ENCODE measurements at regions not wholly inside any gene's neighbourhood (a gene's known extent, or its start where the extent isn't known, plus 50 kb on each side); places are given as distances from the start of the nearest gene placed in this dataset.

GRCh38 chr1:4500441-4500840 lies 154.0 kb upstream of the AJAP1 start:
- H3K4me1 ChIP-seq = no peaks in the 10 kb centered on the region
- intact Hi-C loops (cut with DNase I; ENCODE audit: low total_unique reads) = no loop called here
- TF ChIP-seq CTCF (IDR thresholded peaks at IDR 0.05) = no peak
- H3K4me3 ChIP-seq = no peak overlapping the region
- H3K9me3 ChIP-seq = no peaks in the 10 kb centered on the region
- DNase-seq = peak in 1 of 2 donors; percentile 45
- H3K27ac ChIP-seq = no peak overlapping the region
- H3K36me3 ChIP-seq = no peaks in the 10 kb centered on the region
- H3K27me3 ChIP-seq = no peaks in the 10 kb centered on the region

- intact Hi-C loops (cut with DNase I; ENCODE audit: low total_unique reads) = no loop called here
- no peak for TF ChIP-seq CTCF (IDR thresholded peaks at IDR 0.05)
- DNase-seq = no peak
Observed at GRCh38 chr1:4506591-4506990, 147.8 kb upstream of the AJAP1 start.

GRCh38 chr1:4509206-4509605 lies 145.2 kb upstream of the AJAP1 start:
- intact Hi-C loops (cut with DNase I; ENCODE audit: low total_unique reads) = no loop called here
- H3K4me3 ChIP-seq = no peak overlapping the region
- no peak overlapping the region for H3K27ac ChIP-seq
- no peak for DNase-seq
- TF ChIP-seq CTCF (IDR thresholded peaks at IDR 0.05) = no peak
- H3K27me3 ChIP-seq = peaks cover 0 to 3% of the 10 kb centered on the region in 2 donors
- no peaks in the 10 kb centered on the region for H3K36me3 ChIP-seq
- no peaks in the 10 kb centered on the region for H3K4me1 ChIP-seq
- no peaks in the 10 kb centered on the region for H3K9me3 ChIP-seq

More at GRCh38 chr1:4506591-4506990, 147.8 kb upstream of the AJAP1 start:
- H3K4me3 ChIP-seq = no peak overlapping the region
- H3K36me3 ChIP-seq = no peaks in the 10 kb centered on the region
- H3K27ac ChIP-seq = no peak overlapping the region
- H3K9me3 ChIP-seq = no peaks in the 10 kb centered on the region
- H3K4me1 ChIP-seq = no peaks in the 10 kb centered on the region
- H3K27me3 ChIP-seq = peaks cover 0 to 3% of the 10 kb centered on the region in 2 donors

- H3K27ac ChIP-seq = no peak overlapping the region
- intact Hi-C loops (cut with DNase I; ENCODE audit: low total_unique reads) = no loop called here
- H3K4me1 ChIP-seq = no peaks in the 10 kb centered on the region
- TF ChIP-seq CTCF (IDR thresholded peaks at IDR 0.05) = no peak
- H3K36me3 ChIP-seq = no peaks in the 10 kb centered on the region
- DNase-seq = peak in 1 of 2 donors; percentile 22
- peaks cover 0 to 6% of the 10 kb centered on the region in 2 donors for H3K27me3 ChIP-seq
- H3K9me3 ChIP-seq = no peaks in the 10 kb centered on the region
- no peak overlapping the region for H3K4me3 ChIP-seq
Observed at GRCh38 chr1:4510276-4510691, 144.1 kb upstream of the AJAP1 start.

GRCh38 chr1:4511374-4511773 lies 143.0 kb upstream of the AJAP1 start:
- no peaks in the 10 kb centered on the region for H3K36me3 ChIP-seq
- no peak overlapping the region for H3K27ac ChIP-seq
- TF ChIP-seq CTCF (IDR thresholded peaks at IDR 0.05) = no peak
- H3K27me3 ChIP-seq = peaks cover 0 to 4% of the 10 kb centered on the region in 2 donors
- no peaks in the 10 kb centered on the region for H3K9me3 ChIP-seq
- no peak overlapping the region for H3K4me3 ChIP-seq
- peak in 1 of 2 donors; percentile 64 for DNase-seq
- intact Hi-C loops (cut with DNase I; ENCODE audit: low total_unique reads) = no loop called here
- H3K4me1 ChIP-seq = no peaks in the 10 kb centered on the region

GRCh38 chr1:4512636-4513035 lies 141.8 kb upstream of the AJAP1 start:
- intact Hi-C loops (cut with DNase I; ENCODE audit: low total_unique reads) = no loop called here
- H3K4me3 ChIP-seq = no peak overlapping the region
- no peaks in the 10 kb centered on the region for H3K4me1 ChIP-seq
- H3K27ac ChIP-seq = no peak overlapping the region
- H3K27me3 ChIP-seq = peaks cover 0 to 5% of the 10 kb centered on the region in 2 donors
- no peak for TF ChIP-seq CTCF (IDR thresholded peaks at IDR 0.05)
- H3K9me3 ChIP-seq = no peaks in the 10 kb centered on the region
- DNase-seq = peak in 1 of 2 donors; percentile 39
- no peaks in the 10 kb centered on the region for H3K36me3 ChIP-seq

Data from tibial artery (tissue), 4 donors.